B cell (primary cell): ENCODE measurements at regions not wholly inside any gene's neighbourhood (a gene's known extent, or its start where the extent isn't known, plus 50 kb on each side); places are given as distances from the start of the nearest gene placed in this dataset.

Experiments
- EZH2 ChIP-seq: IDR thresholded peaks from 2 replicates; pipeline ENCODE4 v1.6.1; 2012; ENCODE audit warnings: borderline replicate concordance, low read depth, mild to moderate bottlenecking, moderate library complexity, low read length; ENCODE audit not compliant: insufficient read depth, poor library complexity, severe bottlenecking
- TF ChIP-seq, protein P1 (sequence below): fragments of 200-600 bp; IDR thresholded peaks from one replicate; pipeline ENCODE4 v1.8.0; 2022; ENCODE audit warnings: antibody characterized with exemption, mild to moderate bottlenecking

DNA sequence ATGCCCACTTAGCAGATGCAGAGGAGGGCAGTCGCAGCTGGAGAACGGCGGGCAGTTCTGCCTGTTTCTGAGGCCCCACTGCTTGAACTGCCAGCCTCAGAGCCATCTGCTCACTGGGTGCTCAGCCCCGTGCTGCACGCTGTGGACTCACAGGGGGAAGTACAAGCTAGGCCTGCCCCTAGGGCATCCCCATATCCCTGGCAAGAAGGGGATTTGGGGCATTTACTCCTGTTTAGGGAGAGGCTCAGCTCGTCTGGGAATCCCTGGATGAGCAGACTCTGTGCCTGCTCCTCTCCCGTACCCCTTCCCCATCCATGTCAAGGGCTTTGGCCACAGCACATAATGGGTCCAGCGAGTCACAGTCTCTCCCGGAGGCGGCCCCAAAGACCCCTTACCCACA, 169.8 kb upstream of the PKDCC start:
- TF ChIP-seq, protein P1, sequence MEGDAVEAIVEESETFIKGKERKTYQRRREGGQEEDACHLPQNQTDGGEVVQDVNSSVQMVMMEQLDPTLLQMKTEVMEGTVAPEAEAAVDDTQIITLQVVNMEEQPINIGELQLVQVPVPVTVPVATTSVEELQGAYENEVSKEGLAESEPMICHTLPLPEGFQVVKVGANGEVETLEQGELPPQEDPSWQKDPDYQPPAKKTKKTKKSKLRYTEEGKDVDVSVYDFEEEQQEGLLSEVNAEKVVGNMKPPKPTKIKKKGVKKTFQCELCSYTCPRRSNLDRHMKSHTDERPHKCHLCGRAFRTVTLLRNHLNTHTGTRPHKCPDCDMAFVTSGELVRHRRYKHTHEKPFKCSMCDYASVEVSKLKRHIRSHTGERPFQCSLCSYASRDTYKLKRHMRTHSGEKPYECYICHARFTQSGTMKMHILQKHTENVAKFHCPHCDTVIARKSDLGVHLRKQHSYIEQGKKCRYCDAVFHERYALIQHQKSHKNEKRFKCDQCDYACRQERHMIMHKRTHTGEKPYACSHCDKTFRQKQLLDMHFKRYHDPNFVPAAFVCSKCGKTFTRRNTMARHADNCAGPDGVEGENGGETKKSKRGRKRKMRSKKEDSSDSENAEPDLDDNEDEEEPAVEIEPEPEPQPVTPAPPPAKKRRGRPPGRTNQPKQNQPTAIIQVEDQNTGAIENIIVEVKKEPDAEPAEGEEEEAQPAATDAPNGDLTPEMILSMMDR, result no peak
- no peak for TF ChIP-seq EZH2
